GM12878 (cell line): ENCODE measurements at regions not wholly inside any gene's neighbourhood (a gene's known extent, or its start where the extent isn't known, plus 50 kb on each side); places are given as distances from the start of the nearest gene placed in this dataset.

Experiments used
- ATAC-seq: fragments of 200-7000 bp; cut with Tn5 transposase; 3 replicates; pipeline ENCODE4 v1.9.1; 2020; ENCODE audit warnings: mild to moderate bottlenecking, moderate library complexity
- BruUV-seq: library from RNA; stranded (reverse); fragments of 400-500 nt; replicated peaks from 2 replicates; lab custom pipeline; 2021; lab: Mats Ljungman, UMichigan
- CTCF ChIA-PET: fragments of 300-600 bp; sonication (Branson Sonifier 250); formaldehyde crosslinking; extraction: SDS; loops from one replicate; lab custom pipeline; 2021; ENCODE audit warnings: inconsistent platforms; lab: Yijun Ruan, JAX
- POLR2A ChIA-PET: fragments of 350-600 bp; formaldehyde crosslinking; extraction: SDS; loops from one replicate; lab custom pipeline; 2021; ENCODE audit warnings: inconsistent platforms; lab: Charles Lee
- RAD21 ChIA-PET: fragments of 300-600 bp; sonication (Branson Sonifier 250); formaldehyde crosslinking; loops from one replicate; lab custom pipeline; 2023; ENCODE audit warnings: antibody characterized with exemption; ENCODE audit not compliant: unreplicated experiment; lab: Charles Lee
- SMC1A ChIA-PET: fragments of 300-600 bp; sonication (Branson Sonifier 250); formaldehyde crosslinking; loops from one replicate; lab custom pipeline; 2023; ENCODE audit not compliant: unreplicated experiment, uncharacterized antibody; lab: Charles Lee
- DNase-seq: peaks from one replicate; pipeline ENCODE4 v3.0.0-alpha.2; 2011; ENCODE audit warnings: low read depth, low spot score
- FAIRE-seq: peaks from 3 replicates; lab custom pipeline; 2011; peaks lifted over from hg19 to GRCh38; lab: Jason Lieb, UNC
- H2AFZ ChIP-seq: 2 replicates; pipeline ENCODE4 v1.6.0; 2011; ENCODE audit warnings: low read depth, low read length, control low read depth; ENCODE audit not compliant: control insufficient read depth
- H3K27ac ChIP-seq: 2 replicates; pipeline ENCODE4 v1.5.1; 2011; ENCODE audit warnings: control low read depth; ENCODE audit not compliant: control insufficient read depth, insufficient read depth
- H3K27me3 ChIP-seq, 2 experiments: replicated peaks in 1 of 2; 2 replicates each; pipeline versions ENCODE4 v1.6.0 to v1.6.1; 2011; ENCODE audit warnings: low read length in 1 of 2; ENCODE audit not compliant: control insufficient read depth in 2 of 2, insufficient read depth in 2 of 2
- H3K36me3 ChIP-seq, 2 experiments: 2 replicates each; pipeline ENCODE4 v1.5.1; 2011; ENCODE audit warnings: low read length in 1 of 2; ENCODE audit not compliant: control insufficient read depth in 2 of 2, insufficient read depth in 2 of 2
- H3K4me1 ChIP-seq: 2 replicates; pipeline ENCODE4 v1.6.1; 2011; ENCODE audit warnings: mild to moderate bottlenecking, low read length, moderate library complexity, mixed read lengths; ENCODE audit not compliant: control insufficient read depth, insufficient read depth
- H3K4me2 ChIP-seq: 2 replicates; pipeline ENCODE4 v1.6.0; 2011; ENCODE audit warnings: control low read depth; ENCODE audit not compliant: control insufficient read depth, insufficient read depth
- H3K4me3 ChIP-seq: fragments of 200-600 bp; sonication (generic); 2 replicates; pipeline ENCODE4 v1.5.1; 2016
- H3K79me2 ChIP-seq: 2 replicates; pipeline ENCODE4 v1.6.0; 2011; ENCODE audit warnings: low read length; ENCODE audit not compliant: control insufficient read depth, insufficient read depth
- H3K9ac ChIP-seq: 2 replicates; pipeline ENCODE4 v1.8.0; 2011; ENCODE audit warnings: low read length, control low read depth, mixed read lengths; ENCODE audit not compliant: control insufficient read depth, insufficient read depth
- H3K9me3 ChIP-seq: replicated peaks from 3 replicates; pipeline ENCODE4 v1.5.1; 2011; ENCODE audit warnings: mild to moderate bottlenecking, low read length; ENCODE audit not compliant: control insufficient read depth, insufficient read depth
- H4K20me1 ChIP-seq: 2 replicates; pipeline ENCODE4 v1.6.0; 2011; ENCODE audit not compliant: control insufficient read depth, insufficient read depth
- ASH2L ChIP-seq: fragments of 300-600, 200-600 bp; sonication (generic); IDR thresholded peaks from 2 replicates; pipeline ENCODE4 v1.6.1; 2017; ENCODE audit warnings: low read depth, mild to moderate bottlenecking, borderline replicate concordance
- CHD4 ChIP-seq: fragments of 200-600 bp; sonication (generic); IDR thresholded peaks from 2 replicates; pipeline ENCODE4 v1.6.1; 2016; ENCODE audit warnings: mild to moderate bottlenecking
- EED ChIP-seq: sonication (generic); IDR thresholded peaks from 2 replicates; pipeline ENCODE4 v1.6.1; 2016; ENCODE audit warnings: antibody characterized with exemption, low read depth
- IKZF2 ChIP-seq, 2 experiments: fragments of 450-650 bp; IDR thresholded peaks; 2 replicates each; pipeline ENCODE4 v1.6.1; 2017; ENCODE audit warnings: mild to moderate bottlenecking in 2 of 2, moderate library complexity in 2 of 2
- MLLT1 ChIP-seq: fragments of 450-650 bp; IDR thresholded peaks from 2 replicates; pipeline ENCODE4 v1.6.1; 2016; ENCODE audit warnings: mild to moderate bottlenecking
- MTA2 ChIP-seq: fragments of 450-650 bp; IDR thresholded peaks from 2 replicates; pipeline ENCODE4 v1.6.1; 2016; ENCODE audit warnings: low read depth, mild to moderate bottlenecking, moderate library complexity
- NKRF ChIP-seq: fragments of 450-650 bp; conservative IDR thresholded peaks from 2 replicates; pipeline ENCODE4 v1.6.1; 2017; ENCODE audit warnings: mild to moderate bottlenecking, moderate library complexity
- NRF1 ChIP-seq: conservative IDR thresholded peaks from 2 replicates; pipeline ENCODE4 v1.6.1; 2011; ENCODE audit warnings: mild to moderate bottlenecking, low read depth, low read length, improper control_type of control experiment
- SKIL ChIP-seq: fragments of 450-650 bp; IDR thresholded peaks from 2 replicates; pipeline ENCODE4 v1.6.1; 2017; ENCODE audit warnings: mild to moderate bottlenecking, low read depth, inconsistent platforms; ENCODE audit not compliant: poor library complexity, severe bottlenecking
- SMAD1 ChIP-seq: fragments of 450-650 bp; IDR thresholded peaks from 2 replicates; pipeline ENCODE4 v1.6.1; 2018; ENCODE audit warnings: mild to moderate bottlenecking, low read depth; ENCODE audit not compliant: partially characterized antibody
- SMAD5 ChIP-seq: IDR thresholded peaks from 2 replicates; pipeline ENCODE4 v1.6.1; 2016; ENCODE audit warnings: antibody characterized with exemption, low read depth
- SREBF2 ChIP-seq: IDR thresholded peaks from 2 replicates; pipeline ENCODE4 v1.6.1; 2012; ENCODE audit warnings: mild to moderate bottlenecking, low read length
- STAT1 ChIP-seq: fragments of 450-650 bp; conservative IDR thresholded peaks from 2 replicates; pipeline ENCODE4 v1.6.1; 2014; ENCODE audit warnings: antibody characterized with exemption, mild to moderate bottlenecking
- ZBTB11 ChIP-seq: fragments of 450-650 bp; formaldehyde crosslinking; IDR thresholded peaks from 2 replicates; pipeline ENCODE4 v1.5.0; 2022; ENCODE audit warnings: mild to moderate bottlenecking, missing genetic modification characterization
- ZSCAN29 ChIP-seq: fragments of 450-650 bp; IDR thresholded peaks from 2 replicates; pipeline ENCODE4 v1.6.1; 2017; ENCODE audit warnings: mild to moderate bottlenecking, moderate library complexity
- in situ Hi-C: fragments of 300-500 bp; cut with MboI; formaldehyde crosslinking; loops from 9 replicates; pipeline ENCODE4 v1.14.3; 2018; ENCODE audit warnings: mixed read lengths
- intact Hi-C: fragments of 100-400 bp; cut with micrococcal nuclease; formaldehyde crosslinking; loops from one replicate; pipeline ENCODE4 v1.14.2; 2022; ENCODE audit not compliant: unreplicated experiment

- TF ChIP-seq ZBTB11 (CRISPR knock-in tag) (no peak), MTA2 (no peak), MLLT1 (no peak), NRF1 (no peak), IKZF2 (IDR thresholded peaks at IDR 0.05) (no peak)
Measured at GRCh38 chr13:54836273-54836672, 1807.7 kb downstream of the OLFM4 start (continued).

- no peak overlapping the region for H2AFZ ChIP-seq
- intact Hi-C loops, result no loop called here
- ChIA-PET RAD21 (no interaction called here), SMC1A (no interaction called here), CTCF (no interaction called here), POLR2A (no interaction called here)
- H3K27me3 ChIP-seq, result no peaks in the 10 kb centered on the region
- DNase-seq (no peak), ATAC-seq (no peak), FAIRE-seq (no peak)
- no peak overlapping the region for H3K4me3 ChIP-seq
- no peaks in the 10 kb centered on the region for H4K20me1 ChIP-seq
- H3K4me1 ChIP-seq, result no peaks in the 10 kb centered on the region
- no peak overlapping the region for H3K9ac ChIP-seq
- in situ Hi-C loops, result no loop called here
- no peaks in the 10 kb centered on the region for H3K79me2 ChIP-seq
- no peak overlapping the region for H3K27ac ChIP-seq
- no peak overlapping the region for H3K4me2 ChIP-seq
- BruUV-seq, result no TSS peak
- no peaks in the 10 kb centered on the region for H3K36me3 ChIP-seq
- H3K9me3 ChIP-seq, result no peaks in the 10 kb centered on the region
- TF ChIP-seq EED (no peak), NRF1 (no peak), NKRF (no peak), STAT1 (no peak), ASH2L (no peak), SMAD5 (no peak), SREBF2 (no peak), ZSCAN29 (no peak), SKIL (no peak), CHD4 (no peak), SMAD1 (no peak)
Measured at GRCh38 chr13:54841682-54842081, 1813.1 kb downstream of the OLFM4 start.
